ENCODE measurements at regions not wholly inside any gene's neighbourhood (a gene's known extent, or its start where the extent isn't known, plus 50 kb on each side); places are given as distances from the start of the nearest gene placed in this dataset.
"Not testable (repeated sequence)": the region's sequence is repeated elsewhere in the genome, so short reads cannot be mapped to it uniquely, and the experiment has no call there.

DNA sequence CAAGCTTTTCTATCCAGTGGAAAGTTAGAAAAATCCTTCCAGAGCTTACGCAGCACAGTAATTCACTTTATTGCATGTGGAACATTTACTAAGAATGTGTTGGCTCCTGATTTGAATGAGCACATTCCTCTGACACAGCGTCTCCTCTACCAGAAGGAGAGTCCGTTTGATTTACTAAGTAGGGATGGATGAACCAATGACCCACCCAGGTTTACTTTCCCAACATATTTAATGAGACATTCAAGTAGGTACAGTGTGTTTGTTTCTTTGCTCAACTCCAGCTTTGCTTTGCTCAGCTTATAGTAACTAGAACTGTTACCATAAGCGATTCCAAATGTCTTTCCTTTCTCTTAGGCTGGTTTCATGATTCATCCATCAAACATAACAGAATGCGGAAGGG is 161.7 kb downstream of the SMARCA1 start:
- Histone ChIP-seq H3K4me3 (ENCODE audit: low read length) (no peak overlapping the region), H3K36me3 (ENCODE audit: insufficient read depth, low read length) (no peaks in the 10 kb centered on the region), H3K27me3 (ENCODE audit: insufficient read depth, low read length) (no peaks in the 10 kb centered on the region), H3K4me1 (ENCODE audit: insufficient read depth, low read length) (no peaks in the 10 kb centered on the region), H2AFZ (ENCODE audit: low read depth, low read length) (no peak overlapping the region), H3K9me3 (ENCODE audit: low read length) (no peaks in the 10 kb centered on the region)

DNA sequence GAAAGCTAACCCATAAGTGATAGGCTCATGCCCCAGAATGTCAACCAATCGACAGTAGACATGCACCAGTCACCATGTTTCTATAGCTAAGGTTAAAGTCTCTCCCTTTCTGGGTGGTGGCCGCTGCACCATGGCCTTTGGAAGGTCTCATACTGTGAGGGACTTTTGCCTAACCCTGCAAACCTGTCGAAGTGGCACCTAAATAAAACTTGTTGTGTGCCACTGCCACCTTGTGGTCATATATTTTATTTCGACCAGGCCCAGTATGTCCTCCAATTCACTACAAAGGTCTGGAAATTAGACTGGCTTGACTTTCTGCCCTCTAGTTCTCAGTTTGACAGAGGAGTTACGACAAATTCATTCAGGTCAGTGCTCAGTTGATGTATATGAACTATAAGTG is 163.1 kb downstream of the SMARCA1 start:
- no peaks in the 10 kb centered on the region for H3K9me3 ChIP-seq (ENCODE audit: low read length)
- H3K36me3 ChIP-seq (ENCODE audit: insufficient read depth, low read length), result no peaks in the 10 kb centered on the region
- H3K4me1 ChIP-seq (ENCODE audit: insufficient read depth, low read length), result no peaks in the 10 kb centered on the region
- no peak overlapping the region for H2AFZ ChIP-seq (ENCODE audit: low read depth, low read length)
- H3K27me3 ChIP-seq (ENCODE audit: insufficient read depth, low read length), result no peaks in the 10 kb centered on the region
- no peak overlapping the region for H3K4me3 ChIP-seq (ENCODE audit: low read length)

DNA sequence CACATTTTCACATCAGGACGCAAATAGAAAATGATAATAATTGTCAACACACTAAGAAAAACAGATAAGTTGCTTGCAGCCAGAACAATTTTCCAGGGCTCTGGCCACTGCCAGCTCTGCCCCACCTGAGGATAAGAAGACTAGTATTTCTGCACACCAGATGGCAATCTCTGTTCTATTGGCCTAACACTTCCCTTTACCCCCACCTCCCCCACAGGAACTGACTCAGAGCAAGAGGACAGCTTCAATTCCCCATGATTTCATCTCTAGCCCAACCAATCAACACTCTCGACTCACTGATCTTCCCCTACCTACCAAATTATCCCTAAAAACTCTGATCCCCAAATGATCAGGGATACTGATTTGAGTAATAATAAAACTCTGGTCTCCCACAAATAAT is 164.0 kb downstream of the SMARCA1 start:
- Histone ChIP-seq H2AFZ (ENCODE audit: low read depth, low read length) (no peak overlapping the region), H3K4me1 (ENCODE audit: insufficient read depth, low read length) (no peaks in the 10 kb centered on the region), H3K4me3 (ENCODE audit: low read length) (no peak overlapping the region), H3K9me3 (ENCODE audit: low read length) (no peaks in the 10 kb centered on the region), H3K27me3 (ENCODE audit: insufficient read depth, low read length) (no peaks in the 10 kb centered on the region), H3K36me3 (ENCODE audit: insufficient read depth, low read length) (no peaks in the 10 kb centered on the region)

DNA sequence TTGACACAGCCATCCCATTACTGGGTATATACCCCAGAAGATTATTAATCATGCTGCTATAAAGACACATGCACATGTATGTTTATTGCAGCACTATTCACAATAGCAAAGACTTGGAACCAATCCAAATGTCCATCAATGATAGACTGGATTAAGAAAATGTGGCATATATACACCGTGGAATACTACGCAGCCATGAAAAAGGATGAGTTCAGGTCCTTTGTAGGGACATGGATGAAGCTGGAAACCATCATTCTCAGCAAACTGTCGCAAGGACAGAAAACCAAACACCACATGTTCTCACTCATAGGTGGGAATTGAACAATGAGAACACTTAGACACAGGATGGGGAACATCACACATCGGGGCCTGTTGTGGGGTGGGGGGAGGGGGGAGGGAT is 165.9 kb downstream of the SMARCA1 start:
- H3K36me3 ChIP-seq (ENCODE audit: insufficient read depth, low read length); H3K9me3 ChIP-seq (ENCODE audit: low read length); H3K27me3 ChIP-seq (ENCODE audit: insufficient read depth, low read length); H3K4me1 ChIP-seq (ENCODE audit: insufficient read depth, low read length); H3K4me3 ChIP-seq (ENCODE audit: low read length); H2AFZ ChIP-seq (ENCODE audit: low read depth, low read length): not testable (repeated sequence)

DNA sequence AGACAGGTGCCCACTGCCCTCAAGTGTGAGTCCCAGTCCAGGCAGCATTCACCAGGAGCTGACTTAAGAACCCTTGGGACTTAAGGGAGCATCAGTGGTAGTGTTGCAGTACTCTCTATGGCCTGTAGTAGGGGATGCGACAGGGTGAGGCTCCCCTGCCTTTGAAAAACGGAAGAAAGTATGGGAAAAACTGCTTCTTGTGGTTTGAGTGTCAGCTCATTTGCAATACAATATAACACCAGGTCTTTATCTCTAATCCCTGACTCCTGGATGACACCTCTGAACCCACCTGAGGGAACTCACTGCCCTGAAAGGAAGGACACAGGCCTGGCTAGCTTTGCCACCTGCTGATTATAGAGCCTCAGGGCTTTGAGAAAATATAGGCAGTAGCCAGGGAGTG is 176.0 kb downstream of the SMARCA1 start:
- Histone ChIP-seq H3K4me1 (ENCODE audit: insufficient read depth, low read length) (no peaks in the 10 kb centered on the region), H3K27me3 (ENCODE audit: insufficient read depth, low read length) (no peaks in the 10 kb centered on the region), H2AFZ (ENCODE audit: low read depth, low read length) (no peak overlapping the region), H3K9me3 (ENCODE audit: low read length) (no peaks in the 10 kb centered on the region), H3K4me3 (ENCODE audit: low read length) (no peak overlapping the region), H3K36me3 (ENCODE audit: insufficient read depth, low read length) (no peaks in the 10 kb centered on the region)

DNA sequence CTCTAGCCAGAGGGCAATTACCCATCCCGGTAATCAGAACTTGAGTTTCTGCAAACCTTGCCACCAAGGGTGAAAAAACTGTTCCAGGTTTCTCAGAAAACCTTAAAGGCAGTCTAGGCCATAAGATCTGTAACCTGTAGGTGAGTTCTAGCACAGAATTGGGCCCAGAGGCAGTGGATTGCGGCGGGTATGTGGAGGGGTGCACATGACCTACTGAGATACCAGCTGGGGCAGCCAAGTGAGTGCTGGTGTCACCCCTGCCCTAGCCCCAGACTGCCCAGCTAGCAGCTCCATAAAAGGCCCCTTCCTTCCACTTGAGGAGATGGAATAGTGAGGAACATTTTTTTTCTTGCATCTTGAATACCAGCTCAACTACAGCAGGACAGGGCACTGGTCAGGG is 176.7 kb downstream of the SMARCA1 start:
- no peak overlapping the region for H2AFZ ChIP-seq (ENCODE audit: low read depth, low read length)
- no peaks in the 10 kb centered on the region for H3K27me3 ChIP-seq (ENCODE audit: insufficient read depth, low read length)
- no peak overlapping the region for H3K4me3 ChIP-seq (ENCODE audit: low read length)
- H3K9me3 ChIP-seq (ENCODE audit: low read length), result no peaks in the 10 kb centered on the region
- H3K36me3 ChIP-seq (ENCODE audit: insufficient read depth, low read length), result no peaks in the 10 kb centered on the region
- H3K4me1 ChIP-seq (ENCODE audit: insufficient read depth, low read length), result no peaks in the 10 kb centered on the region

DNA sequence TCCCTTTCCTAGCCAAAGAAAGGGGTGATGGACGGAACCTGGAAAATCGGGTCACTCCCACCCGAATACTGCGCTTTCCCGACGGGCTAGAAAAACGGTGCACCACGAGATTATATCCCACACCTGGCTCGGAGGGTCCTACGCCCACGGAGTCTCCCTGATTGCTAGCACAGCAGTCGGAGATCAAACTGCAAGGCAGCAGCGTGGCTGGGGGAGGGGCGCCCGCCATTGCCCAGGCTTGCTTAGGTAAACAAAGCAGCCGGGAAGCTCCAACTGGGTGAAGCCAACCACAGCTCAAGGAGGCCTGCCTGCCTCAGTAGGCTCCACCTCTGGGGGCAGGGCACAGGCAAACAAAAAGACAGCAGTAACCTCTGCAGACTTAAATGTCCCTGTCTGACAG is 186.0 kb downstream of the SMARCA1 start:
- H3K27me3 ChIP-seq (ENCODE audit: insufficient read depth, low read length); H3K4me3 ChIP-seq (ENCODE audit: low read length); H3K36me3 ChIP-seq (ENCODE audit: insufficient read depth, low read length); H2AFZ ChIP-seq (ENCODE audit: low read depth, low read length); H3K9me3 ChIP-seq (ENCODE audit: low read length); H3K4me1 ChIP-seq (ENCODE audit: insufficient read depth, low read length): not testable (repeated sequence)

DNA sequence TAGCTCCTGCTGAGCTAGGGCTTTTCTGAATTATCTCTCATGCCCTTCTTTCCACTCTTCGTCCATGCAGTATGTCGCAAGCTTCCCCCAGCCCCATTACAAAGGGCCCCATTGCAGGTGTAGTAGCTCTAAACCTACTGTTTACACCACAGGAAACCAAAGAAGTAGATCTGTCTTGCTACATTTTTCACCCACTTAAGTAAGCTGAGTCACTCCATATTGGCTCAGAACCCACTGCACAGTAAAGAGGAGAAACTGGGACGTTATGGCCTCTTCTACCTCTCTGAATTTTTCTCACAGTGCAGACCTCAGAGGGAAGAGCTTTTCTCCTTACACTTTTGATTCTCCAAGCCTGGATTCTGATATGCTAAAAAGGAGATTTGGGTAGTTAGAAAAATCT is 200.2 kb downstream of the SMARCA1 start:
- no peaks in the 10 kb centered on the region for H3K4me1 ChIP-seq (ENCODE audit: insufficient read depth, low read length)
- no peak overlapping the region for H3K4me3 ChIP-seq (ENCODE audit: low read length)
- H3K9me3 ChIP-seq (ENCODE audit: low read length), result no peaks in the 10 kb centered on the region
- H3K27me3 ChIP-seq (ENCODE audit: insufficient read depth, low read length), result no peaks in the 10 kb centered on the region
- H3K36me3 ChIP-seq (ENCODE audit: insufficient read depth, low read length), result no peaks in the 10 kb centered on the region
- no peak overlapping the region for H2AFZ ChIP-seq (ENCODE audit: low read depth, low read length)

DNA sequence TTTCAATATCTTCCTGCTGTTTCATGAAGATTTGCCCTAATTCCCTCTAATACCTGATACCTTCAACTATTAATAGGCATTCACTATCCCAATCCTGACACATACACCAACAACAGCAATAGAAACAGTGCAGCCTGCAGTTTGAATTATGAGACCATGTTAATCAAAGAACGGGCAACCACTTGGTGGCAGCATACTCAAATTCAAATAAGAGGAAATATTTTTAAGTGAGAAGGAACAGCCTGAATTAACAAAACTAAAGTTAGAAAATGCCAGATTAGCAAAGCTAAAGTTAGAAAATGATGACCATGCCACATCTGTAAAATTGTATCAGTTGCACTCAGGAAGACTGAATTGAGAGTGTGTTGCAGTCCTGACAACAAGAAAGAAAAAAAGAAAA is 204.9 kb downstream of the SMARCA1 start:
- no peaks in the 10 kb centered on the region for H3K36me3 ChIP-seq (ENCODE audit: insufficient read depth, low read length)
- H3K9me3 ChIP-seq (ENCODE audit: low read length), result no peaks in the 10 kb centered on the region
- no peaks in the 10 kb centered on the region for H3K27me3 ChIP-seq (ENCODE audit: insufficient read depth, low read length)
- no peak overlapping the region for H2AFZ ChIP-seq (ENCODE audit: low read depth, low read length)
- H3K4me3 ChIP-seq (ENCODE audit: low read length), result no peak overlapping the region
- H3K4me1 ChIP-seq (ENCODE audit: insufficient read depth, low read length), result no peaks in the 10 kb centered on the region

DNA sequence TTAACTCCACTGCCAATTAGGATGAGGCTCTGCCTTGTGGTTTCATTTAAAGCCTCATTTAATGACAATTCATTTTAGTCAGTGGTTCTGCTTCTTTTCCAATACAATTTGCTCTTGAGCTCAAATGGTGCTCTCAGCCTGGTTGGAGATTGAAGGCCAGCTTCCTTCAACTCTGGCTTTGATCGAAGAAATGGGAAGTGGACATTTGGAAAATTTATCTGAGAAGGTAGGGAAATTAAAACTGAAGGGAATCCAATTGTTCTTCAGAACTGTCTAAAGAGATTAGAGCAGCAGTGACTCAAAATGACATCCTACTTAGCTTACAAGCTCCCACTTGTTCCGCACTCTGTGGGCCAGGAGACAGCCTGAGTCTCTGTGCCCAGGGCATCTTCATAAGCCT is 206.8 kb downstream of the SMARCA1 start:
- Histone ChIP-seq H3K9me3 (ENCODE audit: low read length) (no peaks in the 10 kb centered on the region), H3K4me1 (ENCODE audit: insufficient read depth, low read length) (no peaks in the 10 kb centered on the region), H3K27me3 (ENCODE audit: insufficient read depth, low read length) (no peaks in the 10 kb centered on the region), H3K36me3 (ENCODE audit: insufficient read depth, low read length) (no peaks in the 10 kb centered on the region), H3K4me3 (ENCODE audit: low read length) (no peak overlapping the region), H2AFZ (ENCODE audit: low read depth, low read length) (no peak overlapping the region)

DNA sequence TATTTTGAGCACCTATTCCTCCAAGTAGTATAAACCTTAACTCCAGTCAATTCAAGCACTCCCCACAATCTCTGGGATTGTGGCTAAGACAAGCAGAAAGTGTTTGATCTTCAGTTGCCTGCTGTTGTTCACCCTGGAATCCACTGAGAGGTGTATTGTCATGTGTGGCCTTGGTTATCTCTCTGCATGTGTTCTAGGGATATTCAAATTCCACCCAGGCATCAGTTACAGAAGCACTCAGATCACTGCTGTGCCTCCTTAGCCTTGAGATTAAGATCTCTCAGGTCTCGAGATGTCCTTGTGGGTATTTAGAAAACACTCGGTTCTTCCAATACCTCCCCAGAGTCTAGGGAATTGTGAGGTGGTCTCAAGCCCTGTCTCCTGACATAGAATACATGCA is 213.3 kb downstream of the SMARCA1 start:
- no peak overlapping the region for H2AFZ ChIP-seq (ENCODE audit: low read depth, low read length)
- H3K9me3 ChIP-seq (ENCODE audit: low read length), result no peaks in the 10 kb centered on the region
- no peak overlapping the region for H3K4me3 ChIP-seq (ENCODE audit: low read length)
- H3K4me1 ChIP-seq (ENCODE audit: insufficient read depth, low read length), result no peaks in the 10 kb centered on the region
- no peaks in the 10 kb centered on the region for H3K36me3 ChIP-seq (ENCODE audit: insufficient read depth, low read length)
- no peaks in the 10 kb centered on the region for H3K27me3 ChIP-seq (ENCODE audit: insufficient read depth, low read length)

DNA sequence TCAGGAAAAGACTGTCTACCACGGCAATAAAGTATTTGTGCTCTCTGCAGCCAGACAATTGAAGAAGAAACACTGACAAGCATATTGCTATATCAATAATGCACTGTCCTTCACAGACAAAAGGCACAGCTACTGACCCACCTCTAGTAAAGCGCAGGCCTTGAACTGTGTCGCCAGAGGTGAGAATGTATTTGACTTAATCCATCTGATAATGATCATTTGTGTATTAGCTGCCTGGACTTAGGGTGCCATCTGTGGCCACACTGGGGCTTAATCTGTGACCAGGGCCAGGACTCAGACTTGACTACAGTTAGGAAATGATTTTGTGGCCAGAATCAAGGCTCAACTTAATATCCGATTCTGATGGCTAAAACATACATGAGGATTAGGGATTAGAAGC is 260.4 kb downstream of the SMARCA1 start:
- H3K9me3 ChIP-seq (ENCODE audit: low read length), result no peaks in the 10 kb centered on the region
- H2AFZ ChIP-seq (ENCODE audit: low read depth, low read length), result no peak overlapping the region
- H3K4me3 ChIP-seq (ENCODE audit: low read length), result no peak overlapping the region
- no peaks in the 10 kb centered on the region for H3K27me3 ChIP-seq (ENCODE audit: insufficient read depth, low read length)
- no peaks in the 10 kb centered on the region for H3K4me1 ChIP-seq (ENCODE audit: insufficient read depth, low read length)
- H3K36me3 ChIP-seq (ENCODE audit: insufficient read depth, low read length), result no peaks in the 10 kb centered on the region

DNA sequence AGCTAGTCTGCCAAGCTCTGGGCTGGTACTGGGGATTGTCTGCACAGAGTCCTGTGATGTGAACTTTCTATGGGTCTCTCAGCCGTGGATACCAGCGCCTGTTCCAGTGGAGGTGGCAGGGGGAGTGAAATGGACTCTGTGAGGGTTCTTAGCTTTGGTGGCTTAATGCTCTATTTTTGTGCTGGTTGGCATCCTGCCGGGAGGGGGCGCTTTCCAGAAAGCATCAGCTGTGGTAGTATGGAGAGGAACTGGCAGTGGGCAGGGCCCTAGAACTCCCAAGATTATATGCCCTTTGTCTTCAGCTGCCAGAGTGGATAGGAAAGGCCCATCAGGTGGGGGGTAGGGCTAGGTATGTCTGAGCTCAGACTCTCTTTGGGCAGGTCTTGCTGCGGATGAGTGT is 267.8 kb downstream of the SMARCA1 start:
- H3K27me3 ChIP-seq (ENCODE audit: insufficient read depth, low read length); H3K4me1 ChIP-seq (ENCODE audit: insufficient read depth, low read length); H3K36me3 ChIP-seq (ENCODE audit: insufficient read depth, low read length); H3K4me3 ChIP-seq (ENCODE audit: low read length); H3K9me3 ChIP-seq (ENCODE audit: low read length); H2AFZ ChIP-seq (ENCODE audit: low read depth, low read length): not testable (repeated sequence)

DNA sequence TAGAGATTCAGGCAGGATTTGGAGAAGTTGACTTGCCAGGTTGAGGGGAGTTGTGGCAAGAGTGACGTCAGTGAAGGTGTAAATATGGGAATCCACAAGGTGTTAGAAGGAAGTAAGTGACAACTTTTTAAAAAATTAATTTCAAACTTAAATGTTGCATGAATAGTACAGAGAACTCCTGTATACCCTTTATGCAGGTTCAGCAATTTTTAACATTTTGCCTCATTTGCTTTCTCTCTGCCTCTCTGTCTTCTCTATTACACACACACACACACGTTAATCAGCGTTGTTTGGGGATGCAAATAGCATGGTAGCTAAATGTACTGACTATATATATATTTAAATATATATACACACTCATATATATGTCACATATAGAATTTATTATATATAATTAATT is 273.7 kb downstream of the SMARCA1 start:
- Histone ChIP-seq H3K9me3 (ENCODE audit: low read length) (no peaks in the 10 kb centered on the region), H3K4me3 (ENCODE audit: low read length) (no peak overlapping the region), H3K27me3 (ENCODE audit: insufficient read depth, low read length) (no peaks in the 10 kb centered on the region), H3K36me3 (ENCODE audit: insufficient read depth, low read length) (no peaks in the 10 kb centered on the region), H2AFZ (ENCODE audit: low read depth, low read length) (no peak overlapping the region), H3K4me1 (ENCODE audit: insufficient read depth, low read length) (no peaks in the 10 kb centered on the region)

DNA sequence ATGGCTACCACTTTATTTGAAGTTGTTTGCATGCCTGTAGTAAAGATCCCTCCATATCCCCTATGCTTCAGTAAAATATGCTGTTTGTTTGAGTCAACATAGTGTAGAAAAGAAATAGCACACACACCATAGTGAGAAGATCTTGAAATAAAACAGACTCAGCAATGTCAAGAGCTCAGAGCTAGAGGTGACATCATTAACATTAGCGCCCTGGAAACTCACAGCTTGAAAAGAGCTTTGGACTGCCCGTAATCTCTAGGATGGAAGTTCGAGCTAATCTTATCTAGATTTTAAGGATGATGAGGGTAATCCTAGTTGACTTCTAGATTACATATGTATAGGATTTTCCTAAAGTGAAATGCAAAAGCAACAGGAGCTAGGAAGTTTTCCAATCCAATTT is 275.6 kb downstream of the SMARCA1 start:
- no peaks in the 10 kb centered on the region for H3K4me1 ChIP-seq (ENCODE audit: insufficient read depth, low read length)
- no peaks in the 10 kb centered on the region for H3K9me3 ChIP-seq (ENCODE audit: low read length)
- no peaks in the 10 kb centered on the region for H3K36me3 ChIP-seq (ENCODE audit: insufficient read depth, low read length)
- no peak overlapping the region for H3K4me3 ChIP-seq (ENCODE audit: low read length)
- H3K27me3 ChIP-seq (ENCODE audit: insufficient read depth, low read length), result no peaks in the 10 kb centered on the region
- H2AFZ ChIP-seq (ENCODE audit: low read depth, low read length), result no peak overlapping the region
